GM12872 (cell line): ENCODE measurements at regions not wholly inside any gene's neighbourhood (a gene's known extent, or its start where the extent isn't known, plus 50 kb on each side); places are given as distances from the start of the nearest gene placed in this dataset.

ENCODE experiments used
- CTCF ChIP-seq: IDR thresholded peaks from 3 replicates; pipeline ENCODE4 v1.5.1; 2011; ENCODE audit warnings: low read depth, mild to moderate bottlenecking, low read length, moderate library complexity; ENCODE audit not compliant: insufficient read depth

DNA sequence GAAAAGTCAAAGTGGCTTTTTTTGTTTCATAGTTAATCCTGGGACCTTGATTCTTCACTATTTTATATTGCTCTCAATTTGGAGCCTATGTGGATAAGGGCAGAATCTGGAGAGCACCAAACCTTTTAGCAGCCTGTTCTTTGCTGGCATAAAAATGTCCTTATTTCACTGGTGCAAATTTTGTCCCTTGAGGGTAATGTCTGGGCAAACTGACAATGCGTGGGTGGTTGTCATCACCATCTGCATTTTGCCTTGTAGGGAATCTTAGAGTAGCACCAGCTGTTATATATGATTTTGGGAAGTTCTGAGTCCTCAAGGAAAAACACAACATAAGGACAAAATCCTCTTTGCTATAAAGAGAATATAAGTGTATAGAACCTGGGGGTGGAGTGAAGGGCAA lies 336.9 kb upstream of the HTR2A start:
- TF ChIP-seq CTCF, result no peak

- TF ChIP-seq CTCF, result no peak
Measured at GRCh38 chr13:47232516-47232915, 335.7 kb upstream of the HTR2A start.

DNA sequence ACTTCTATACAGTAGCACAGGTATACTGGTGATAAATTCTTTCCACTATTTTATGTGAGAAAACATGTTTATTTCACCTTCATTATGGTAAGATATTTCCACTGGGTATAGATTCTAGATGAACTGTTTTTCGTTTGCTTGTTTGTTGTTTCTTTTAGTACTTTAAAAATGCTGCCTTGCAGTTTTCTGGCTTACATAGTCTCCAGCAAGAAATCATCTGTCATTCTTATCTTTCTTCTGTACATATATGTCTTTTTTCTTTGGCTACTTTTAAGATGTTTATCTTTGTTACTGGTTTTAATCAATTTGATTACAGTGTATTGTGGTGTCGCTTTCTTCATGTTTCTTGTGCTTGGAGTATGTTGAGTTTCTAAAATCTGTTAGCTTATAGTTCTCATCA lies 333.3 kb upstream of the HTR2A start:
- TF ChIP-seq CTCF, result no peak

GRCh38 chr13:47226516-47226915 lies 329.7 kb upstream of the HTR2A start:
- TF ChIP-seq CTCF, result no peak

GRCh38 chr13:47220453-47221140 lies 323.7 kb upstream of the HTR2A start:
- TF ChIP-seq CTCF, result no peak

- TF ChIP-seq CTCF, result no peak
Measured at GRCh38 chr13:47218611-47219010, 321.8 kb upstream of the HTR2A start.

GRCh38 chr13:47216176-47216822 lies 319.4 kb upstream of the HTR2A start:
- TF ChIP-seq CTCF, result no peak
